ENCODE measurements at regions not wholly inside any gene's neighbourhood (a gene's known extent, or its start where the extent isn't known, plus 50 kb on each side); places are given as distances from the start of the nearest gene placed in this dataset.

DNA sequence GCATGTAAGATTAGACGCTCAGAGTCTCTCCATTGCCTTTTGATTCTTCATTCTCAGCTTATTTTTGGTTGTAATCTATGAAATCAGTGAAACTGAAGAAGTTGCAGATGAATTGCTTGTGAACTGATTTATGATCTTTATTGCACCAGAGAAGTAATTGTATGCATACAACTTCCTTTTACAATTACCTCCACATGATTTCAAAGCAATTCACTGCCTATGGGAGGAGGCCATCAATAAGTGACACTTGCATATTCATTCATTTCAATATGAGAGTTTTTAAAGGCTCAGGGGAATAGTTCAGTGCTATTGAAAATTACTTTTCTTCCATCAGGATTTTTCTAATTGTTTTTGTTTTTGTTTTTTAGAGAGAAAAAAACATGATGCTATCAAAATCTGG, 222.3 kb downstream of the NKX6-1 start:
- TF ChIP-seq EZH2 (IDR thresholded peaks at IDR 0.05; ENCODE audit: low read depth): no peak
- TF ChIP-seq CTCF (conservative IDR thresholded peaks at IDR 0.05): no peak
